ENCODE measurements at regions not wholly inside any gene's neighbourhood (a gene's known extent, or its start where the extent isn't known, plus 50 kb on each side); places are given as distances from the start of the nearest gene placed in this dataset.
A peak's percentile ranks its signal among the peaks of the same experiment; 100 is the strongest.
"Not testable (repeated sequence)": the region's sequence is repeated elsewhere in the genome, so short reads cannot be mapped to it uniquely, and the experiment has no call there.

GRCh38 chr9:110129425-110129824 lies 78.5 kb downstream of the C9orf152 start:
- no peak for TF ChIP-seq CTCF (conservative IDR thresholded peaks at IDR 0.05; ENCODE audit: control insufficient read depth, insufficient read depth, low read depth, low read length)
- no peak overlapping the region for H3K4me3 ChIP-seq (ENCODE audit: control insufficient read depth, low read depth, low read length)
- DNase-seq (ENCODE audit: low read depth) = no peak

- DNase-seq (ENCODE audit: low read depth) = no peak
- H3K4me3 ChIP-seq (ENCODE audit: control insufficient read depth, low read depth, low read length) = no peak overlapping the region
- no peak for TF ChIP-seq CTCF (conservative IDR thresholded peaks at IDR 0.05; ENCODE audit: control insufficient read depth, insufficient read depth, low read depth, low read length)
Observed at GRCh38 chr9:110130211-110130610, 77.7 kb downstream of the C9orf152 start.

- TF ChIP-seq CTCF (conservative IDR thresholded peaks at IDR 0.05; ENCODE audit: control insufficient read depth, insufficient read depth, low read depth, low read length) = no peak
- H3K4me3 ChIP-seq (ENCODE audit: control insufficient read depth, low read depth, low read length) = no peak overlapping the region
- DNase-seq (ENCODE audit: low read depth) = no peak
Observed at GRCh38 chr9:110130791-110131416, 77.1 kb downstream of the C9orf152 start.

- TF ChIP-seq CTCF (conservative IDR thresholded peaks at IDR 0.05; ENCODE audit: control insufficient read depth, insufficient read depth, low read depth, low read length) = no peak
- no peak overlapping the region for H3K4me3 ChIP-seq (ENCODE audit: control insufficient read depth, low read depth, low read length)
- DNase-seq (ENCODE audit: low read depth) = no peak
Observed at GRCh38 chr9:110131499-110131898, 76.5 kb downstream of the C9orf152 start.

GRCh38 chr9:110132531-110132930 lies 75.4 kb downstream of the C9orf152 start:
- not testable (repeated sequence) for H3K4me3 ChIP-seq (ENCODE audit: control insufficient read depth, low read depth, low read length); DNase-seq (ENCODE audit: low read depth)

- peak; percentile 49 for DNase-seq (ENCODE audit: low read depth)
- no peak overlapping the region for H3K4me3 ChIP-seq (ENCODE audit: control insufficient read depth, low read depth, low read length)
- TF ChIP-seq CTCF (conservative IDR thresholded peaks at IDR 0.05; ENCODE audit: control insufficient read depth, insufficient read depth, low read depth, low read length) = no peak
Observed at GRCh38 chr9:110133059-110133458, 74.9 kb downstream of the C9orf152 start.

GRCh38 chr9:110133608-110134210 lies 74.2 kb downstream of the C9orf152 start:
- peak; percentile 93 for DNase-seq (ENCODE audit: low read depth)
- TF ChIP-seq CTCF (conservative IDR thresholded peaks at IDR 0.05; ENCODE audit: control insufficient read depth, insufficient read depth, low read depth, low read length) = no peak
- H3K4me3 ChIP-seq (ENCODE audit: control insufficient read depth, low read depth, low read length) = no peak overlapping the region
